ENCODE measurements at regions not wholly inside any gene's neighbourhood (a gene's known extent, or its start where the extent isn't known, plus 50 kb on each side); places are given as distances from the start of the nearest gene placed in this dataset.

DNA sequence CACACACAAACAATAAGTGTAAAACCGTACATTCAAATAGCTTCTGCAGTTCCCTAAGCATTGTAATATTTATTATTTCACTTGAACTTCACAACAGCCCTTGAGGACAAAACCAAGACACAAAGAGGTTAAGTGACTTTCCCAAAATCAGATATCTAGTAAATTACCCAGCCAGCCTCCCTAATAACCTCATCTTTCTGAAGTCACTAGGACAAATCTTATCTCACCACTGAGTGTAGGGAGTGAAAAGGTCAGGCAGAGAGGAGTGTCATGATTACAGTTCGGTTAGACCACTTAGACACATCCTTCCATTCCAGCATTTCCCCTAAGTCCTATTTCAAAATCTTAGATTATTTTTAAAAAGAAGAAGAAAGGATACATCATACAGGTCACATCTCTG lies 377.3 kb upstream of the NFIA start:
- TF ChIP-seq, protein P1, sequence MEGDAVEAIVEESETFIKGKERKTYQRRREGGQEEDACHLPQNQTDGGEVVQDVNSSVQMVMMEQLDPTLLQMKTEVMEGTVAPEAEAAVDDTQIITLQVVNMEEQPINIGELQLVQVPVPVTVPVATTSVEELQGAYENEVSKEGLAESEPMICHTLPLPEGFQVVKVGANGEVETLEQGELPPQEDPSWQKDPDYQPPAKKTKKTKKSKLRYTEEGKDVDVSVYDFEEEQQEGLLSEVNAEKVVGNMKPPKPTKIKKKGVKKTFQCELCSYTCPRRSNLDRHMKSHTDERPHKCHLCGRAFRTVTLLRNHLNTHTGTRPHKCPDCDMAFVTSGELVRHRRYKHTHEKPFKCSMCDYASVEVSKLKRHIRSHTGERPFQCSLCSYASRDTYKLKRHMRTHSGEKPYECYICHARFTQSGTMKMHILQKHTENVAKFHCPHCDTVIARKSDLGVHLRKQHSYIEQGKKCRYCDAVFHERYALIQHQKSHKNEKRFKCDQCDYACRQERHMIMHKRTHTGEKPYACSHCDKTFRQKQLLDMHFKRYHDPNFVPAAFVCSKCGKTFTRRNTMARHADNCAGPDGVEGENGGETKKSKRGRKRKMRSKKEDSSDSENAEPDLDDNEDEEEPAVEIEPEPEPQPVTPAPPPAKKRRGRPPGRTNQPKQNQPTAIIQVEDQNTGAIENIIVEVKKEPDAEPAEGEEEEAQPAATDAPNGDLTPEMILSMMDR (IDR thresholded peaks at IDR 0.05; ENCODE audit: low read depth, low read length): no peak
- H3K4me3 ChIP-seq (ENCODE audit: low read depth, low read length): no peak overlapping the region

DNA sequence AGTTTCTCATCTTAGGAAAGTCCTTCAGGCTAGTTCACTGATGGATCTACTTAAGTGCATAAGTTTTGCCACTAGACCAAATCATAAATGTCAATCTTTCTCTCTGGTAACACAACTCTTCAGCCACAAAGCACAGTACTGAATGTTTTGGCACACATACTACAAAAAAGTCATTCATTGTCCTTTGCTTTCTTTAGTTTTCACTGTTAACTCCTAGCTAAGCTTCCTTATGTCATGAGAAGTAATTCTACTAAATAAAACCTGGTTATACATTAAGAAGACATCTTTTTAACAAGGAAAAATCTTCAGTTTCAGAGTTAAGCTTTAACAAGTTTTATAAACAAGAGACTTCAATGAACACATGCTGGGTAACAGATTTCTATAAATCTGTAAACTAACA lies 379.2 kb upstream of the NFIA start:
- TF ChIP-seq, protein P1 (IDR thresholded peaks at IDR 0.05; ENCODE audit: low read depth, low read length): no peak

DNA sequence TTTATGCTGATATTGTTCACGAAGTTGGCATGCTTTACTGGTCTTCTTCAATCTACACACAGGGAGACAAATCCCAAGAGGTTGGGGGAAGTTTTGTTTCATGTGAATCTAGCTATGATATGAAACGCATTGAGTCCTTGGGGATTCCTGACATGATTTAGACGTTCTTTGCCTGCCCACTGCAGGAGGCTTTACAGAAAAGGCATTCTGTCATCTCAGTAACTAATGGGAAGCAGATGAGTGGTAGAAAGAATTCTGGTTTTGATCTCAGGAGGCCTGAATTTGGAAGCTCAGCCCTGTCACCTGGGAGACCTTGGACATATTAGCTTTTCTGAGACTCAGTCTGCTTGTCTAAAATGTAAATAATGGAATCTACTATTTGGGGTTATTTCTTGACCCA lies 383.0 kb upstream of the NFIA start:
- TF ChIP-seq, protein P1 (IDR thresholded peaks at IDR 0.05; ENCODE audit: low read depth, low read length): no peak
- H3K4me3 ChIP-seq (ENCODE audit: low read depth, low read length): no peak overlapping the region

More for the DNA sequence above, 379.2 kb upstream of the NFIA start:
- H3K4me3 ChIP-seq (ENCODE audit: low read depth, low read length): no peak overlapping the region

DNA sequence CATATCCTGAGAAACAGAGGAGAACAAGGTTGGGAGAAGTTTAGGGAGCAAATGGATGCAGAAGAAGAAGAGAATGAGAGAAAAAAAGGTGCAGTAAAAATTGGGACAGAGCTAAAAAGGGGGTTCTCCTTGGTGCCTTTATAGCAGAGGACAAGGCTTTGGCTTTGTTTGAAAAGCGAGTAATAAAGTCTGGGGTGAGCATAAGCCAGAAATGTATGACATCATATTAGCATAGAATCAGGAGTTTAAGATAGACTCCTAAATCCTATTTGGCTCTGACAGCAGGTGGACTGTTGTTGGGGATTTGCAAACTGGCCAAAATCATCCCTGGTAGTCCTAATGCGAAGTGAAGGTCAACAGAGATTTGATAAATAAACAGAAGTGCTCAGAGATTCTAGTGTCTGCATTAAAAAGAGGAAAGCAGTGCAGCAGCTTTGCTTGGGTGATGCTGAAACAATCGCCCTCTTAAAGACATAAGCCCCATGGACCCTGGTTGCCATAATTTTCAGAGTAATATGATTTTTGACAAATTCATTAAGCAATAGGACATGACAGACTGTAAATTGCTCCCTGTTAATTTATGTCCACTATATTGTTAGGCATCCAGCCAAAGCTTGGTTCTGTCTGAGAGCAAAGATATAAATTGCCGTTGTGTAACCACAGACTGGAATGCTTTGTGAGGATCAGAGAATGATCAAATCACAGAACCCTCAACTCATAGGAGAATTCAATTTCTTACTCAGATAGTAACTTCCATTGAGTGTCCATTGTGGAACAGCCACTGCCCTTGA lies 385.0 kb upstream of the NFIA start:
- H3K4me3 ChIP-seq (ENCODE audit: low read depth, low read length): no peak overlapping the region
- TF ChIP-seq, protein P1 (IDR thresholded peaks at IDR 0.05; ENCODE audit: low read depth, low read length): no peak

DNA sequence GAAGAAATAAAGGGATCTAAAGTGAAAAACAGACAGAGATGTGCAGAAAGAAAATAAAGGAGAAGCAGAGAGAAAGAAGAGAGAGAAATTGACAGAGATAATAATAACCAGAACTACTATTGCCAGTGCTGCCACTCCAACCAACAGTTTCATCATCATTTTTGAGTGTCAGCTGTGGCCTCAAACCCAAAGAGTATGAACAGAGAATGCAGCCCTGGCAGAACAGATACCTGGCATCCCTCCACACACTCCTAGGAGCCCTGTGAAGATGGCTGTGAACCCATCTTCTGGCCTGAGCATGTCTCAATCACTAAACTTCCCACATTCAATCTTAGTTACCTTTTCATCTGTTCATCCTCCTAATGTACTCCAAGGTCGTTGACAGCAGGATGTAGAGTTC lies 385.8 kb upstream of the NFIA start:
- TF ChIP-seq, protein P1 (IDR thresholded peaks at IDR 0.05; ENCODE audit: low read depth, low read length): no peak
- no peak overlapping the region for H3K4me3 ChIP-seq (ENCODE audit: low read depth, low read length)

DNA sequence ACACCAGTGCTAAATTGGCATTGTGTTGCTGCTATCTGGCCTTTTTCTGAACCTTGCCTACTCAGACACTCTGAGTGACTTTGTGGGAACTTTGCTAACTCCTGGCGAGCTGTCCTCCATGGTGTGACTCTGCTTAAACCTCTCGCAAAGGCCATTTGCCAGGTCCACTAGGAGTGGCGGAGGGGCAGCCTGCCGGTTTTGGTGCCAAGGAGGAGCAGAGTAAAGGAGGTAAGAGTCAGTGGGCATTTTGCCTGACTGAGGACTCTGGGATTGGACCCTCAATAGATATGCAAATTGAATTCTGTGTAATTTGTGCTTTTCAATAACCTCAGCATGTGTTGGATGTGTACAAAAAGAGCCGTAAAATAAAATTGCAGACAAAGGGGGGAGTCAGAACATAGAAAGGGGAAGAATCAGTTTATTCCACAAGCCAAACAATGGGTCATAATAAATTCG lies 386.6 kb upstream of the NFIA start:
- no peak overlapping the region for H3K4me3 ChIP-seq (ENCODE audit: low read depth, low read length)
- TF ChIP-seq, protein P1 (IDR thresholded peaks at IDR 0.05; ENCODE audit: low read depth, low read length): no peak

DNA sequence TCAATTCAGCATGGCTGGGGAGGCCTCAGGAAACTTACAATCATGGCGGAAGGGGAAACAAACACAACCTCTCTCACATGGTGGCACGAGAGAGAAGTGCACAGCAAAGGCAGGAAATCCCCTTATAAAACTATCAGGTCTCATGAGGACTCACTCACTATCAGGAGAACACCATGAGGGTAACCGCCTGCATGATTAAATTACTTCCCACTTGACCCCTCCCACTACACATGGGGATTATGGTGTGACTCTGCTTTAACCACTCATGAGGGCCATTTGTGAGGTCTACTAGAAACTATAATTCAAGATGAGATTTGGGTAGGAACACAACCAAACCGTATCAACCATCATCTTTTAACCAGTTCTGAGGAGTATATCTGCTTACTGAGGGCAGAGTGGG lies 387.4 kb upstream of the NFIA start:
- TF ChIP-seq, protein P1 (IDR thresholded peaks at IDR 0.05; ENCODE audit: low read depth, low read length): no peak
- no peak overlapping the region for H3K4me3 ChIP-seq (ENCODE audit: low read depth, low read length)
